Left lung (tissue), 4 donors: ENCODE measurements at regions not wholly inside any gene's neighbourhood (a gene's known extent, or its start where the extent isn't known, plus 50 kb on each side); places are given as distances from the start of the nearest gene placed in this dataset.
"Not testable (repeated sequence)": the region's sequence is repeated elsewhere in the genome, so short reads cannot be mapped to it uniquely, and the experiment has no call there.

ENCODE experiments used
- ATAC-seq: fragments of 200-7000 bp; cut with Tn5 transposase; one replicate; pipeline ENCODE4 v1.9.1; 2020; ENCODE audit warnings: moderate library complexity
- DNase-seq, 4 donors: peaks; one replicate each; pipeline ENCODE4 v3.0.0-alpha.2; 2013 to 2020
- H3K27ac ChIP-seq, 2 donors: fragments of 200-600 bp; sonication (generic) in 1 of 2; one replicate each; pipeline versions ENCODE4 v1.5.0 to v1.8.0; 2020 to 2021
- H3K27me3 ChIP-seq, 2 donors: fragments of 200-600 bp; sonication (generic) in 1 of 2; one replicate each; pipeline versions ENCODE4 v1.5.0 to v1.8.0; 2020 to 2021
- H3K36me3 ChIP-seq, 2 donors: fragments of 200-600 bp; sonication (generic) in 1 of 2; one replicate each; pipeline versions ENCODE4 v1.5.0 to v1.8.0; 2020 to 2021
- H3K4me1 ChIP-seq, 2 donors: fragments of 200-600 bp; one replicate each; pipeline ENCODE4 v1.8.0; 2021
- H3K4me3 ChIP-seq, 2 donors: fragments of 200-600 bp; sonication (generic) in 1 of 2; one replicate each; pipeline versions ENCODE4 v1.5.0 to v1.8.0; 2020 to 2021; ENCODE audit warnings: mild to moderate bottlenecking in 1 of 2
- H3K9me3 ChIP-seq, 2 donors: fragments of 200-600 bp; sonication (generic) in 1 of 2; one replicate each; pipeline versions ENCODE4 v1.5.0 to v1.8.0; 2020 to 2021
- intact Hi-C, 2 donors: fragments of 100-400 bp; cut with DNase I; formaldehyde crosslinking; loops; one replicate each; pipeline versions ENCODE4 v1.11.2 to v1.14.2; 2022
- TF ChIP-seq, protein P1 (sequence below), 2 donors: fragments of 200-600 bp; sonication (generic) in 1 of 2; IDR thresholded peaks; one replicate each; pipeline versions ENCODE4 v1.5.0 to v1.8.0; 2021; ENCODE audit warnings: antibody characterized with exemption in 2 of 2
- donor health status: DM: no; HTN: yes; CAD: no.
- donor health status: DM: no; HTN: no; CAD: no.

DNA sequence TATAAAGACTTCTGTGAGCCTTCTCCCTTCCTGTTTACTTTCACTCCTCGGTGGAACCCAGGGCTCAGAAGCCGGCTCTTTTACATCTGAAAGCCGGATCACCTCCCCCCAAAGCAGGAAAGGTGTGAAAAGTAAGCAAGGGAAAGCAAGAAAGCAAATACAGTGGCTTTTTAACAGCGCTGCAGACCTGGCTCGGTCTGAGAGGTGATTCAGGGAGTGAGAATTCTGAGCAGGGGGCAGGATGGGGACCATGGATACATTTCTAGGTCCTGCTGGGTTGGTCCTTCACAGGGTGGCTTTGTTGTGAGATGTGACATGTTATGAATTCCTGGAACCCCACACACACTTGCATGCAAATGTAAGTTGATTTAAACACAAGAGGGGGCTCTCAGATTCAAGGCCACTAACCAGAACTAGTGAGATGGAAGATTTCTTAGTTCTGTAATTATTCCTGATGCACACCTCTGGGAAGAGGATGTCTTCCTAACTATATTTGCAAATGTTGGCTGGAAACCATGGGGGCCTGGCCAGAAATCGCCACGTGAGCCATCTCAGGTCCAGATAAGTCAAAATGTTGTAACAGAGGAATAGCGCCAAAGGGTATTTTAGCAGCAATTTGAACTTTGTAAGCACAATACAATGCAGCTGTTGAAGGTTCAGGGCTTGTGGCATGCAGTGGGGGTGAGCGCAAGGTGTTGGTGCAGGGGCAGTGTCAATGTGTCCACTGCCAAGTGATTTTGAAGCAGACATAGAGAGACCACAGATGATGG lies 670.1 kb upstream of the LCORL start:
- intact Hi-C loops, result loop anchor here in 1 of 2 donors (10.0 kb wide), 1 partner anchor 243 kb away; no protein-coding TSS in a partner anchor
- no peaks in the 10 kb centered on the region for H3K36me3 ChIP-seq
- H3K4me3 ChIP-seq, result no peak overlapping the region
- DNase-seq (peak in 1 of 4 donors; percentile 13), ATAC-seq (peak; percentile 33)
- no peaks in the 10 kb centered on the region for H3K4me1 ChIP-seq
- no peak overlapping the region for H3K27ac ChIP-seq
- no peaks in the 10 kb centered on the region for H3K27me3 ChIP-seq
- no peaks in the 10 kb centered on the region for H3K9me3 ChIP-seq
- TF ChIP-seq, protein P1, sequence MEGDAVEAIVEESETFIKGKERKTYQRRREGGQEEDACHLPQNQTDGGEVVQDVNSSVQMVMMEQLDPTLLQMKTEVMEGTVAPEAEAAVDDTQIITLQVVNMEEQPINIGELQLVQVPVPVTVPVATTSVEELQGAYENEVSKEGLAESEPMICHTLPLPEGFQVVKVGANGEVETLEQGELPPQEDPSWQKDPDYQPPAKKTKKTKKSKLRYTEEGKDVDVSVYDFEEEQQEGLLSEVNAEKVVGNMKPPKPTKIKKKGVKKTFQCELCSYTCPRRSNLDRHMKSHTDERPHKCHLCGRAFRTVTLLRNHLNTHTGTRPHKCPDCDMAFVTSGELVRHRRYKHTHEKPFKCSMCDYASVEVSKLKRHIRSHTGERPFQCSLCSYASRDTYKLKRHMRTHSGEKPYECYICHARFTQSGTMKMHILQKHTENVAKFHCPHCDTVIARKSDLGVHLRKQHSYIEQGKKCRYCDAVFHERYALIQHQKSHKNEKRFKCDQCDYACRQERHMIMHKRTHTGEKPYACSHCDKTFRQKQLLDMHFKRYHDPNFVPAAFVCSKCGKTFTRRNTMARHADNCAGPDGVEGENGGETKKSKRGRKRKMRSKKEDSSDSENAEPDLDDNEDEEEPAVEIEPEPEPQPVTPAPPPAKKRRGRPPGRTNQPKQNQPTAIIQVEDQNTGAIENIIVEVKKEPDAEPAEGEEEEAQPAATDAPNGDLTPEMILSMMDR (IDR thresholded peaks at IDR 0.05), result no peak

DNA sequence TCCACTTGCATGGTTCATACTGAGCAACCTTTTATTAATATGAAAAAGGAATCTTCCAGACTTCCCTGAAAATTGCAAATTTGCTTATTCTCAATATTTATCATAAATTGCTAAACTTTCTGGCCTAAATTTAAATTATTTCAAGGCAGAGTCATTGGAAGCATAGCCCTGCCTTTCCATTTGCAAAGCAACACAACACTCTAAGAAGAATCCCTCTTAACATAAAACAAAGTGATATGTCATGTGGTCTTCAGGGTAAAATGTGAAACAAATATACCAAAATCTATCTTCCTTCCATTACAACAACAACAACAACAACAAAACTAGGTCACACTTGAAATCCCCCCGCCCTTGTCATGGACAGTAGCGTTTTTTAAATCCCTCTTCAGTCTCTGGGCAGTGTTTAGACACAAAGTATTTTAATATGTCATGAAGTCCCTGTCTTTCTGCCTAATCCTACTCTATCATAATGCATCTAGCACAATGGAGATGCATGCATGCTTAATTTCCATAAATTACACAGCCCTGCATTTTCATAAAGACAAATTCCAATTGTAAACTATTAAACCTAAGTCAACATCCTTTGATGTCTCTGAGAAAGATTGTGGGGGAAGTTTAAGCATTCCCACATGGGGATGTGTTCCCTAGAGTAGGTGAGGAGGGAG lies 668.9 kb upstream of the LCORL start:
- intact Hi-C loops, result loop anchor here in 1 of 2 donors (10.0 kb wide), 1 partner anchor 244 kb away; no protein-coding TSS in a partner anchor
- TF ChIP-seq, protein P1 (IDR thresholded peaks at IDR 0.05), result no peak
- H3K27me3 ChIP-seq, result no peaks in the 10 kb centered on the region

DNA sequence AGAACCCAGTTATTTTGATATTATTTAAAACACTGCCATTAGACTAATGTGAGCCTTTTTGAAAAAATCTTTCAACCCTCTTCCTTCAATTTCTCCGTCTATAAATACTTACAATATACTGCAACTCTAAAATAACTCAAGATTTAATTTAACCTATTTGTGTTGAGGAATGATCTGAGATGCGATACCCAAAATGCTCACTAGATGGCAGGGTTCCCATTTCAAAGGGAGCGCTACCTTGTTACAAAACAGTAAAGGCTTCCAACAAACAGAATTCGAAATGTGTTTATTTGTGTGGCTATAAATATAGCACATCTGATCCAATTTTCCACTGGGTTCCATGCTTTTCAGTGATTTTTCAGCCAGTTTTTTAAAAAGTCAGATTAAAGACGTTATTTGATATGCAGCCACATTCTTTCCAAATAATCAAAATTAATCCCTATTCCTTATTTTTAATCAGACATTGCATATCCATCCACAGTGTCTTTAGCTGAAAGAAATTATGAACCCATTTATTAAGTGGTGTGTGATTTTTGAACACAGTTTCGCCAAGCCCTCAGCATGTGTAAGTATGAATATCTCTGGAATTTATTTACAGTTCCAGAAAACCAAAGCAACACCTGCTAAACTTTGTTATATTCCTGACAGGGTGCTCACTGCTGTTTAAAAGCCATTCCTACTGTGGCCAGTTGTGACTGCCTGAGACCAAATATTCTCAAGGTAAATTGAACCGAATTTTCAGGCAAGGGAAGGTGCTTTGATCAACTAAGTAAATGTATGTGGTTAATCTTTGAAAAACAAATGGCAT lies 668.0 kb upstream of the LCORL start:
- no peaks in the 10 kb centered on the region for H3K27me3 ChIP-seq
- no peak overlapping the region for H3K4me3 ChIP-seq
- H3K4me1 ChIP-seq, result no peaks in the 10 kb centered on the region
- intact Hi-C loops, result loop anchor here in 1 of 2 donors (10.0 kb wide), 1 partner anchor 245 kb away; no protein-coding TSS in a partner anchor
- no peaks in the 10 kb centered on the region for H3K36me3 ChIP-seq
- TF ChIP-seq, protein P1 (IDR thresholded peaks at IDR 0.05), result peak; percentile 69 to 83
- no peaks in the 10 kb centered on the region for H3K9me3 ChIP-seq
- DNase-seq (peak in 2 of 4 donors; percentile 77 to 84), ATAC-seq (peak; percentile 84)
- no peak overlapping the region for H3K27ac ChIP-seq

More for the DNA sequence above, 668.9 kb upstream of the LCORL start:
- H3K36me3 ChIP-seq, result no peaks in the 10 kb centered on the region
- ATAC-seq (no peak), DNase-seq (no peak)
- H3K4me1 ChIP-seq, result no peaks in the 10 kb centered on the region
- H3K27ac ChIP-seq, result no peak overlapping the region
- H3K4me3 ChIP-seq, result no peak overlapping the region
- H3K9me3 ChIP-seq, result no peaks in the 10 kb centered on the region

DNA sequence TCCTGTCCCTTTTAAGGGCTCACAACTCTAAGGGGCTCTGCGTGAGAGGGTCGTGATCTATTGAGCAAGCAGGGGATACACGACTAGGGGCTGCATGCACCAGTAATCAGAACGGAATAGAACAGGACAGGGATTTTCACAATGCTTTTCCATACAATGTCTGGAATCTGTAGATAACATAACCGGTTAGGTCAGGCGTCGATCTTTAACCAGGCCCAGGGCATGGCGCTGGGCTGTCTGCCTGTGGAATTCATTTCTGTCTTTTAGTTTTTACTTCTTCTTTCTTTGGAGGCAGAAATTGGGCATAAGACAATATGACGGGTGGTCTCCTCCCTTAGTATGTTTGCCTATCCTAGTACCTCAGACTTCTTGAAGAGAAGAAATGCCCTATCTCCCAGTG lies 666.8 kb upstream of the LCORL start:
- H3K27me3 ChIP-seq, H3K4me3 ChIP-seq, H3K27ac ChIP-seq, H3K9me3 ChIP-seq, H3K36me3 ChIP-seq, intact Hi-C loops, DNase-seq, ATAC-seq, H3K4me1 ChIP-seq: not testable (repeated sequence)

DNA sequence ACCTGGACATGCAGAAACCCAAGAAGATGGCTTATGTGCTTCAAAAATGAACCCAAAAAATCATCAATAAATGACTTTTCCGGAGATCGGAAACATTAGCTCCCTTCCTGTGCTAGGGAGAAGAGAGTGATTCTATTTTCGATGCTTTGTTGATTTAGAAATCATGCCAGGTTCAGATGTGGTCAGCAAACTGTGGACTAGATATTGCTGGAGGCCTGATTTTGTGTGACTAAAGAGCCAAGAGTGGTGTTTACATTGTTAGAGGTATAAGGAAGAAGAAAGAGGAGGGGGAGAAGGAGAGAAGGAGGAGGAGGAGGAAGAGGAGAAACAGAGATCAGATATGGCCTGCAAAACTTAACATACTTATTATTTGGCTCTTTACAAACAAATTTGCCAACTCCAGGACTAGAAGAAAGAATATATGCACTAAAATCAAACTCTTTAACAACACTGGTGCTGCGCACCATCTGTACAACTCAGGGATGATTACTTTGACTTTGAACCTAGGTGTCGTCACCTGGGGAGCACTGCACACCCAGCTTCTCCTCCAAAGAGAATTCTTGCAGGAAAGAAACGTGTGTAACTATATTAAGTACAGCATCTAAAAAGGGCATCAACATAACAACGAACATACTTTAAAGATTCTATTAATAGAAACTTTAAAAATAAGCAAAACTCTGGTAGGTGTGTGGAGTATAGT lies 664.9 kb upstream of the LCORL start:
- H3K36me3 ChIP-seq, result no peaks in the 10 kb centered on the region
- H3K4me3 ChIP-seq, result no peak overlapping the region
- no peaks in the 10 kb centered on the region for H3K27me3 ChIP-seq
- H3K9me3 ChIP-seq, result no peaks in the 10 kb centered on the region
- intact Hi-C loops, result no loop called here
- ATAC-seq (no peak), DNase-seq (no peak)
- TF ChIP-seq, protein P1 (IDR thresholded peaks at IDR 0.05), result no peak
- H3K4me1 ChIP-seq, result no peaks in the 10 kb centered on the region
- no peak overlapping the region for H3K27ac ChIP-seq
